GM18861 (cell line): ENCODE measurements at regions not wholly inside any gene's neighbourhood (a gene's known extent, or its start where the extent isn't known, plus 50 kb on each side); places are given as distances from the start of the nearest gene placed in this dataset.

ENCODE experiments used
- ATAC-seq: cut with Tn5 transposase; IDR thresholded peaks from one replicate; pipeline ENCODE4 v1.9.1; 2021; ENCODE audit not compliant: unreplicated experiment

- ATAC-seq = no peak
These were observed 660.7 kb downstream of the PTPRU start for GRCh38 chr1:29896791-29897714.

- ATAC-seq = no peak
These were observed 660.0 kb downstream of the PTPRU start for GRCh38 chr1:29896300-29896699.

GRCh38 chr1:29895201-29895600 lies 658.9 kb downstream of the PTPRU start:
- no peak for ATAC-seq

- ATAC-seq = no peak
These were observed 658.0 kb downstream of the PTPRU start for GRCh38 chr1:29894311-29894710.

GRCh38 chr1:29893806-29894205 lies 657.5 kb downstream of the PTPRU start:
- no peak for ATAC-seq

GRCh38 chr1:29893046-29893723 lies 656.9 kb downstream of the PTPRU start:
- ATAC-seq = no peak

GRCh38 chr1:29892247-29892646 lies 655.9 kb downstream of the PTPRU start:
- no peak for ATAC-seq

- ATAC-seq = no peak
These were observed 654.1 kb downstream of the PTPRU start for GRCh38 chr1:29890201-29890959.

- ATAC-seq = no peak
These were observed 653.5 kb downstream of the PTPRU start for GRCh38 chr1:29889776-29890175.

GRCh38 chr1:29884740-29885139 lies 648.4 kb downstream of the PTPRU start:
- no peak for ATAC-seq

- no peak for ATAC-seq
These were observed 647.7 kb downstream of the PTPRU start for GRCh38 chr1:29883986-29884385.

GRCh38 chr1:29883411-29883832 lies 647.1 kb downstream of the PTPRU start:
- no peak for ATAC-seq

- ATAC-seq = no peak
These were observed 644.2 kb downstream of the PTPRU start for GRCh38 chr1:29880556-29880955.

- no peak for ATAC-seq
These were observed 642.9 kb downstream of the PTPRU start for GRCh38 chr1:29879217-29879616.

GRCh38 chr1:29878501-29878900 lies 642.2 kb downstream of the PTPRU start:
- ATAC-seq = no peak

GRCh38 chr1:29876902-29877301 lies 640.6 kb downstream of the PTPRU start:
- no peak for ATAC-seq

- ATAC-seq = no peak
These were observed 640.1 kb downstream of the PTPRU start for GRCh38 chr1:29876441-29876840.

GRCh38 chr1:29875557-29876028 lies 639.3 kb downstream of the PTPRU start:
- ATAC-seq = no peak

GRCh38 chr1:29870621-29871020 lies 634.3 kb downstream of the PTPRU start:
- ATAC-seq = no peak

- no peak for ATAC-seq
These were observed 633.5 kb downstream of the PTPRU start for GRCh38 chr1:29869802-29870201.

- no peak for ATAC-seq
These were observed 632.6 kb downstream of the PTPRU start for GRCh38 chr1:29868944-29869343.
